ENCODE measurements at regions not wholly inside any gene's neighbourhood (a gene's known extent, or its start where the extent isn't known, plus 50 kb on each side); places are given as distances from the start of the nearest gene placed in this dataset.

DNA sequence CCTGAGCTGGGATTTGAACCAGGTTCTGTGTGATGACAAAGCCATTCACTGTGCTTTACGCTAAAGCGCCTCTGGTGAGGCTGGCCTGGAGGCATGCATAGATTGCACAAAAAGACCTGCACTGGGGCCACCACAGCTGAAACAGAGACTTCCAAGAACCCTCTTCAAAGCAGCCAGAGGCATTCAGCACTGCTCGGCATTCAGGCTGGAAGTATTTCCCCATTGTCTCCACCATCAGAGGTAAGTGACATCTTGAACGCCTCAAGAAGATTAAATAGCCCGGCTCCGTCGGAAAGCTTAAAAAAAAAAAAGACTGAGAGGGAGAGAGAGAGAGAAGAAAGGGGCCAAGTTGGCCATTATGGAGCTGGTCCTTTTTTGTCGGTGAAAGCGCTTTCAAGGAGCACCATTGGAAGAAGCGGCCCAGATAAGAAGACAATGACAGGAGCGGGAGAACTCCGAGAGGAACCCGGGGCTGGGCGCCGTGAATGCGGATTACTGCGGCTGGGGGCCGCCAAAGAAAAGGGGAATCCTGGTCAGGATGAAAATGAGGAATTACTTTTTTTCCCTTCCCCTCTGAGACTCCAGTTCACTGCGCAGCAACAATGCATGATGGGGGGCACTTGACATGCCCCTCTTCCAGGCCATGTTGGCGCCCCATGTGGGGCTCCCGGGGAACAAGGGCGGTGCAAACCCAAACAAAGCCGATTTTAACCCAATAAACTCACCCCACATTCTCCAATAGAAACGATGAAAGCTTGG lies 228.3 kb downstream of the MYCN start:
- TF ChIP-seq POLR2A (IDR thresholded peaks at IDR 0.05) (no peak), EP300 (IDR thresholded peaks at IDR 0.05) (no peak), POLR2AphosphoS5 (IDR thresholded peaks at IDR 0.05) (no peak)
- TF ChIP-seq, protein P1, sequence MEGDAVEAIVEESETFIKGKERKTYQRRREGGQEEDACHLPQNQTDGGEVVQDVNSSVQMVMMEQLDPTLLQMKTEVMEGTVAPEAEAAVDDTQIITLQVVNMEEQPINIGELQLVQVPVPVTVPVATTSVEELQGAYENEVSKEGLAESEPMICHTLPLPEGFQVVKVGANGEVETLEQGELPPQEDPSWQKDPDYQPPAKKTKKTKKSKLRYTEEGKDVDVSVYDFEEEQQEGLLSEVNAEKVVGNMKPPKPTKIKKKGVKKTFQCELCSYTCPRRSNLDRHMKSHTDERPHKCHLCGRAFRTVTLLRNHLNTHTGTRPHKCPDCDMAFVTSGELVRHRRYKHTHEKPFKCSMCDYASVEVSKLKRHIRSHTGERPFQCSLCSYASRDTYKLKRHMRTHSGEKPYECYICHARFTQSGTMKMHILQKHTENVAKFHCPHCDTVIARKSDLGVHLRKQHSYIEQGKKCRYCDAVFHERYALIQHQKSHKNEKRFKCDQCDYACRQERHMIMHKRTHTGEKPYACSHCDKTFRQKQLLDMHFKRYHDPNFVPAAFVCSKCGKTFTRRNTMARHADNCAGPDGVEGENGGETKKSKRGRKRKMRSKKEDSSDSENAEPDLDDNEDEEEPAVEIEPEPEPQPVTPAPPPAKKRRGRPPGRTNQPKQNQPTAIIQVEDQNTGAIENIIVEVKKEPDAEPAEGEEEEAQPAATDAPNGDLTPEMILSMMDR (IDR thresholded peaks at IDR 0.05): no peak

All from gastroesophageal sphincter (tissue), 3 donors.